H1 (cell line): ENCODE measurements at regions not wholly inside any gene's neighbourhood (a gene's known extent, or its start where the extent isn't known, plus 50 kb on each side); places are given as distances from the start of the nearest gene placed in this dataset.

Experiments used
- ATF3 ChIP-seq: IDR thresholded peaks from 2 replicates; pipeline ENCODE4 v1.6.1; 2011; ENCODE audit warnings: low read depth, mild to moderate bottlenecking, low read length; ENCODE audit not compliant: insufficient read depth
- CTCF ChIP-seq, 3 experiments: IDR thresholded peaks; 1 replicate in 2 of 3; 2 replicates in 1 of 3; pipeline versions ENCODE4 v1.5.1 to v1.6.1; 2011; ENCODE audit warnings: low read length in 3 of 3, mild to moderate bottlenecking in 3 of 3, inconsistent platforms in 2 of 3, low read depth in 1 of 3, moderate library complexity in 1 of 3; ENCODE audit not compliant: insufficient read depth in 1 of 3; ENCODE audit errors: control extremely low read depth in 1 of 3
- HDAC2 ChIP-seq, 2 experiments: fragments of 300-600 bp in 1 of 2; sonication (generic) in 1 of 2; IDR thresholded peaks; 2 replicates each; pipeline ENCODE4 v1.6.1; 2011 to 2012; ENCODE audit warnings: low read depth in 2 of 2, low read length in 2 of 2, mild to moderate bottlenecking in 2 of 2, moderate library complexity in 2 of 2, borderline replicate concordance in 1 of 2, inconsistent platforms in 1 of 2
- POLR2A ChIP-seq, 2 experiments: IDR thresholded peaks; 1 replicate in 1 of 2; 2 replicates in 1 of 2; pipeline ENCODE4 v1.6.1; 2011; ENCODE audit warnings: low read depth in 2 of 2, low read length in 2 of 2, mild to moderate bottlenecking in 2 of 2; ENCODE audit errors: control extremely low read depth in 1 of 2
- SP2 ChIP-seq: IDR thresholded peaks from 2 replicates; pipeline ENCODE4 v1.6.1; 2012; ENCODE audit warnings: mild to moderate bottlenecking, low read length, inconsistent platforms
- USF2 ChIP-seq: IDR thresholded peaks from 2 replicates; pipeline ENCODE4 v1.6.1; 2011; ENCODE audit warnings: low read length, improper control_type of control experiment
- YY1 ChIP-seq: IDR thresholded peaks from 2 replicates; pipeline ENCODE4 v1.6.1; 2011; ENCODE audit warnings: low read depth, mild to moderate bottlenecking, low read length

GRCh38 chr4:135256111-135256510 is 1054.5 kb upstream of the PABPC4L start:
- TF ChIP-seq CTCF (IDR thresholded peaks at IDR 0.05; ENCODE audit: control extremely low read depth in 1 of 3, insufficient read depth in 1 of 3, low read depth in 1 of 3, low read length in 3 of 3) (no peak), ATF3 (no peak), SP2 (no peak), YY1 (no peak), USF2 (no peak), HDAC2 (IDR thresholded peaks at IDR 0.05; ENCODE audit: borderline replicate concordance in 1 of 2, low read depth in 2 of 2, low read length in 2 of 2) (no peak), POLR2A (IDR thresholded peaks at IDR 0.05; ENCODE audit: control extremely low read depth in 1 of 2, low read depth in 2 of 2, low read length in 2 of 2) (no peak)
